ENCODE measurements at regions not wholly inside any gene's neighbourhood (a gene's known extent, or its start where the extent isn't known, plus 50 kb on each side); places are given as distances from the start of the nearest gene placed in this dataset.

DNA sequence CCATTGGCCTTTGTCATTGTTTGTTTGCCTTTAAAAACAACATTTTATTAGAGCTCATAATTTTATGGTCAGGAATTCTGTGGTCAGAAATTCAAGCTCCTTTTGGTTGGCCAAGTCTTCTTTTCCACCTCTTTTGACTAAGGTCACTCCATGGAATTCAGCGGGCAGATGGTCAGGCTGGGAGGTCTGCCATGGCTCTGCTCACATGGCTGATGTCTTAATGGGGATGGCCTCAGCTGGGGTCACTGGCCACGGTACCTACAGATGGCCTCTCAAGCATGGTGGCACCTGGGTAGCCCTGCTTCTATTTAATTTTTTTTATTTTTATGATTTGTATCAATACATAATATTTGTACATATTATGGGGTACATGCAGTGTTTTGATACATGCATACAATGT is 360.8 kb upstream of the MCTP2 start:
- no peak for TF ChIP-seq ZFX (IDR thresholded peaks at IDR 0.05)
- TF ChIP-seq, protein P1, sequence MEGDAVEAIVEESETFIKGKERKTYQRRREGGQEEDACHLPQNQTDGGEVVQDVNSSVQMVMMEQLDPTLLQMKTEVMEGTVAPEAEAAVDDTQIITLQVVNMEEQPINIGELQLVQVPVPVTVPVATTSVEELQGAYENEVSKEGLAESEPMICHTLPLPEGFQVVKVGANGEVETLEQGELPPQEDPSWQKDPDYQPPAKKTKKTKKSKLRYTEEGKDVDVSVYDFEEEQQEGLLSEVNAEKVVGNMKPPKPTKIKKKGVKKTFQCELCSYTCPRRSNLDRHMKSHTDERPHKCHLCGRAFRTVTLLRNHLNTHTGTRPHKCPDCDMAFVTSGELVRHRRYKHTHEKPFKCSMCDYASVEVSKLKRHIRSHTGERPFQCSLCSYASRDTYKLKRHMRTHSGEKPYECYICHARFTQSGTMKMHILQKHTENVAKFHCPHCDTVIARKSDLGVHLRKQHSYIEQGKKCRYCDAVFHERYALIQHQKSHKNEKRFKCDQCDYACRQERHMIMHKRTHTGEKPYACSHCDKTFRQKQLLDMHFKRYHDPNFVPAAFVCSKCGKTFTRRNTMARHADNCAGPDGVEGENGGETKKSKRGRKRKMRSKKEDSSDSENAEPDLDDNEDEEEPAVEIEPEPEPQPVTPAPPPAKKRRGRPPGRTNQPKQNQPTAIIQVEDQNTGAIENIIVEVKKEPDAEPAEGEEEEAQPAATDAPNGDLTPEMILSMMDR (conservative IDR thresholded peaks at IDR 0.05), result no peak
- no peak overlapping the region for H3K27ac ChIP-seq

DNA sequence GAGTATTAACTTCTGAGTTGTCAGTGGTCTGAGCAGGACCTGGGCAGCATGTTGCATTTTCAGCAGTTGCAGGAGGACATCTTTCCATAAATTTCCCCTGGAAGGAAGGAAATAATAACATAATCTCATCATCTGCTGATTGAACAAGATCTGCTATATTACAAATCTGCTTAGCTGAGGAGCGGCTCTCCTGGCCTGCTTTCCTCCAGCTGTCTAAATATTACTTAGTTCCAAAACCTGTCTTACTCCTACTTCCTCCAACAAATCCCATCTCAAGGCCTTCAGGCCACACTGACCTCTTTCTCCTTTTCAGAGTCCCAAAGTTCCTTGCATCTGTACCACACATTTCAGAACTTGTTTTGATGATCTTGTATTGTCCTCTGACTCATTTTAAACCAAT is 364.4 kb upstream of the MCTP2 start:
- H3K27ac ChIP-seq, result no peak overlapping the region
- TF ChIP-seq, protein P1 (conservative IDR thresholded peaks at IDR 0.05), result no peak
- no peak for TF ChIP-seq ZFX (IDR thresholded peaks at IDR 0.05)

DNA sequence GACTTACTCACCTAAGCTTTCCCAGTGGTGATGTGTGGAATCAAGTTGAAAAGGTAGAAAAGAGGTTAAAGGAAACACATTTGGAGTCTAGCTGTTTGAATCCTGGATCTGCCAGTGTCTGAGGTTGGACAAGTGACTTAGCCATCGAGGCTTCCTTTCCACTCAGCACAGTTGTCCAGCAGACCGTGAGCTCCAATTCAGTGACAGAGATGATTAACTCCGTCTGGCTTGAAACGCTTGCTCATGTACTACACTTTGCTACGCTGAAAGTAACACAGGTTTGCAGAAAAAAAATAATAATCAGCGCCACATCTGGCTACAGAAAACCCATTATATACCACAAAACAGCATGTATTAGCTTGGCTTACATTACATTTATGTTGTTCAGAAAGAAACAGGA is 364.9 kb upstream of the MCTP2 start:
- TF ChIP-seq, protein P1 (conservative IDR thresholded peaks at IDR 0.05), result no peak
- no peak for TF ChIP-seq ZFX (IDR thresholded peaks at IDR 0.05)
- H3K27ac ChIP-seq, result no peak overlapping the region

DNA sequence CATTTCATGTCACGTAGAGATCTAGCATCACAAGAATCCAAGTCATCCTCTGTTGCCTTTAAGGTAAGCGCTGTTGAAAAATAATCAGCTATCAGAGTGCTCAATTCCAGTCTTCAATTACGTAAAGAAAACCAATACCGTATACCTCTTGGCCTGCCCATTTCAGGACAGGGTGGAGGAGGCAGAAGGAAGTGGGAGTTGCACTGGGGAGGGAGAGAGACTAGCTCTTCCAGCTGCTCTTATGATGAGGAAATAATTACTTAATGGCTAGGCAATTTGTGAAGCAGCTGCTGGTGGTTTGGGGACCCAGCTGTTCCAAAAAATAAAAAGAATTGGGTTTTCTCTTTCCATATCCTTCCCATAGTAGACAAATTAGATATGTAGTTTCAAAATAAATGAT is 365.8 kb upstream of the MCTP2 start:
- no peak overlapping the region for H3K27ac ChIP-seq
- TF ChIP-seq ZFX (IDR thresholded peaks at IDR 0.05), result no peak
- TF ChIP-seq, protein P1 (conservative IDR thresholded peaks at IDR 0.05), result no peak

DNA sequence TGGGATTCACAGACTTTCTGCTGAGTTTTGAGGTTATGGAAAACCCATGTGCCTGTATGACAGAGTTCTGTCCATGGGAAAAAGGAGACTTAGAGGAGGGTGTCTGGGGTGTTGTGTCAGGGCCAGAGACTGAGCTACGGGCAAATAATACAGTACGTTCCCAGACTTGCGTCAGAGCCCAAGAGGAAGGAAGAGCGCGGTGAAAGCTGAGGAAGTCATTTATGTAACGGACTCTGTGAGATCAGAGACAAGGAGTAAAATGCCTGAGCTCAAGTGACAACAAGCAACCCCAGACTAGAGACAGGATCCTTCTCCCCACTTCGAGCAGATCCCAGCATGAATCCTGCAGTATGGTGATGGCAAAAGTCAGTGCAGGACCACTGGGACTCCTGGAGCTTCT is 368.6 kb upstream of the MCTP2 start:
- no peak overlapping the region for H3K27ac ChIP-seq
- TF ChIP-seq, protein P1 (conservative IDR thresholded peaks at IDR 0.05), result no peak
- no peak for TF ChIP-seq ZFX (IDR thresholded peaks at IDR 0.05)

DNA sequence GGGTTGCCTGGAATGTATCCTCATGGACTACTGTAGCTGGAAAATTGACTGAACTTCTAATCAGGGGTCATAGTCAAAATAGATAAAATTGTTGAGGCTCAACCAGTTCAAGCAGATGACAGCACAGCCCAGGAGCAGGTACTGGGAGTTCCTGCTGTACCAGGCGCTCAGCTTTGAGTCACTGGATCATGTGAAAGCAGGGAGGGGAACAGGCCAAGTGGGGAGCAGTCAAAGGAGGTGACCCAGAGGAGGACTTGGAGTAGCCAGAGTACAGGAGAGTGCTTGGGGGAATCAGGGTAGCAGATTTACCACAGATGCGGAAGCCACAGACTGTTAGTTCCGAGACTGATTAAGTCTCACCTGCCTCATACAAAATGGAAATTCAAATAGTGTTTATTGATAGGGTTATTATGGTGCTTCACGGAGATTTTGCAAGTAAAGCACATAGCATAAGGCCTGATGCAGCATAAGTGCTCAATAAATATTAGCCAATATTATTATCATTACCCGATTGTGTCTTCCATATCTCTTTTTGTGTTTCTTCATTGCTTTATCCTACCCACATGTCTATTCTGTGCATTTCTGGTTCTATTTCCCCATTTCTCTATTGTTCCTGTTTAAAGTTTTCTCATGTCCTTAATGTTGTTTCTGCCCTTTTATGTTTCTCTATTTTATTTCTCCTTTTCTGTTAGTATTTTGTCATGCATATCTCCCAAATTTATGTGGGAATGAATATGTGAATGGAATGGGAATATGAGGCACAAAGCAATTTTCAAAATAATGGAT is 369.2 kb upstream of the MCTP2 start:
- no peak overlapping the region for H3K27ac ChIP-seq

DNA sequence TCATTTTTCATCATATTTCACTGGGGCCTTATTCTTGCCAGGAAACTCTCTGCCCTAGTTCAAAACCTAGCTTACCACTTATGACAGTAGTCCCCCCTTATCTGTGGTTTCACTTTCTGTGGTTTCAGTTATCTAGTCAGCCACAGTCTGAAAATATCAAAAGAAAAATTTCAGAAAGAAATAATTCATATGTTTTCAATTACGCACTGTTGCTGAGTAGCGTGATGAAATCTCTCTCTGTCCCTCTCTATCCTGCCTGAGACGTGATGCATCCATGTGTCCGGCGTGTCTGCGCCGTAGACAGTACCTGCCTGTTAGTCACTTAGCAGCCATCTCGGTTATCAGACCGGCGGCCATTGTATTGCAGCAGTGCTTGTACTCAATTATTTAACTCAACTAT is 369.9 kb upstream of the MCTP2 start:
- no peak for TF ChIP-seq ZFX (IDR thresholded peaks at IDR 0.05)
- TF ChIP-seq, protein P1 (conservative IDR thresholded peaks at IDR 0.05), result no peak
- no peak overlapping the region for H3K27ac ChIP-seq

More for the DNA sequence above, 369.2 kb upstream of the MCTP2 start:
- TF ChIP-seq, protein P1 (conservative IDR thresholded peaks at IDR 0.05), result no peak
- TF ChIP-seq ZFX (IDR thresholded peaks at IDR 0.05), result no peak

All from C4-2B (cell line).